K562 (cell line): ENCODE measurements at regions not wholly inside any gene's neighbourhood (a gene's known extent, or its start where the extent isn't known, plus 50 kb on each side); places are given as distances from the start of the nearest gene placed in this dataset.

Source experiments
- ATAC-seq: fragments of 200-7000 bp; cut with Tn5 transposase; 3 replicates; pipeline ENCODE4 v1.9.1; 2020; ENCODE audit warnings: moderate library complexity
- BruUV-seq: library from RNA; stranded (reverse); fragments of 400-500 nt; replicated peaks from 2 replicates; lab custom pipeline; 2021; lab: Mats Ljungman, UMichigan
- CTCF ChIA-PET: fragments of 300-600 bp; formaldehyde crosslinking; extraction: SDS; loops from one replicate; lab custom pipeline; 2021; ENCODE audit warnings: low intra/inter-chr PET ratio; lab: Yijun Ruan, JAX
- POLR2A ChIA-PET: fragments of 300-600, 350-650 bp; sonication (Branson Sonifier 250); formaldehyde crosslinking; extraction: SDS; loops from one replicate; lab custom pipeline; 2021; ENCODE audit warnings: antibody characterized with exemption, inconsistent platforms; lab: Yijun Ruan, JAX
- DNase-seq, 4 experiments: peaks; one replicate each; pipeline versions ENCODE4 v3.0.0 to v3.0.0-alpha.2; 2011 to 2018; ENCODE audit warnings: low spot score in 3 of 4, mixed read lengths in 3 of 4; ENCODE audit errors: extremely low read depth in 1 of 4
- FAIRE-seq: peaks from 2 replicates; lab custom pipeline; 2011; peaks lifted over from hg19 to GRCh38; lab: Jason Lieb, UNC
- H2AFZ ChIP-seq: 2 replicates; pipeline ENCODE4 v1.6.0; 2011; ENCODE audit warnings: low read depth, low read length, control low read depth, inconsistent platforms
- H3K27ac ChIP-seq: fragments of 200-600 bp; 3 replicates; pipeline ENCODE4 v1.8.0; 2011; ENCODE audit warnings: low read depth, mild to moderate bottlenecking, control low read depth, inconsistent platforms, low read length, moderate library complexity, mixed read lengths; ENCODE audit errors: extremely low read depth
- H3K27me3 ChIP-seq, 2 experiments: fragments of 300-600 bp in 1 of 2; 2 replicates in 1 of 2; 3 replicates in 1 of 2; pipeline versions ENCODE4 v1.6.0 to v1.8.0; 2011; ENCODE audit warnings: inconsistent platforms in 2 of 2, low read length in 2 of 2, mild to moderate bottlenecking in 1 of 2, mixed read lengths in 1 of 2, moderate library complexity in 1 of 2; ENCODE audit not compliant: control insufficient read depth in 2 of 2, insufficient read depth in 2 of 2
- H3K36me3 ChIP-seq: fragments of 300-600 bp; 3 replicates; pipeline ENCODE4 v1.8.0; 2011; ENCODE audit warnings: mild to moderate bottlenecking, low read length, inconsistent platforms; ENCODE audit not compliant: control insufficient read depth, insufficient read depth
- H3K4me1 ChIP-seq, 2 experiments: fragments of 200-600 bp in 1 of 2; replicated peaks in 1 of 2; 2 replicates in 1 of 2; 3 replicates in 1 of 2; pipeline versions ENCODE4 v1.5.1 to v1.8.0; 2011; ENCODE audit warnings: inconsistent platforms in 2 of 2, low read length in 2 of 2, mild to moderate bottlenecking in 1 of 2, mixed read lengths in 1 of 2, moderate library complexity in 1 of 2; ENCODE audit not compliant: control insufficient read depth in 2 of 2, insufficient read depth in 2 of 2
- H3K4me2 ChIP-seq: 2 replicates; pipeline ENCODE4 v1.6.1; 2011; ENCODE audit warnings: low read length, control low read depth, inconsistent platforms, mixed read lengths; ENCODE audit not compliant: insufficient read depth
- H3K4me3 ChIP-seq: fragments of 200-600 bp; sonication (generic), shearing (Covaris generic); 2 replicates; pipeline ENCODE4 v1.5.1; 2016; ENCODE audit warnings: control low read depth, inconsistent platforms
- H3K79me2 ChIP-seq: fragments of 200-600 bp; 3 replicates; pipeline ENCODE4 v1.8.0; 2011; ENCODE audit warnings: low read length, inconsistent platforms; ENCODE audit not compliant: control insufficient read depth, insufficient read depth
- H3K9ac ChIP-seq, 2 experiments: 2 replicates each; pipeline versions ENCODE4 v1.6.0 to v1.6.1; 2011; ENCODE audit warnings: low read depth in 2 of 2, low read length in 2 of 2, control low read depth in 1 of 2, inconsistent platforms in 1 of 2, mild to moderate bottlenecking in 1 of 2, mixed read lengths in 1 of 2; ENCODE audit not compliant: insufficient read depth in 1 of 2
- H3K9me1 ChIP-seq: one replicate; pipeline ENCODE4 v1.6.0; 2011; ENCODE audit warnings: inconsistent platforms, mild to moderate bottlenecking, low read length, moderate library complexity; ENCODE audit not compliant: control insufficient read depth, insufficient read depth
- H3K9me3 ChIP-seq: replicated peaks from 2 replicates; pipeline ENCODE4 v1.5.1; 2011; ENCODE audit warnings: low read depth, low read length, inconsistent platforms; ENCODE audit not compliant: control insufficient read depth, insufficient read depth
- H4K20me1 ChIP-seq: replicated peaks from 2 replicates; pipeline ENCODE4 v1.6.1; 2011; ENCODE audit warnings: low read length, inconsistent platforms, mixed read lengths; ENCODE audit not compliant: control insufficient read depth, insufficient read depth
- CXXC5 ChIP-seq: fragments of 250-450 bp; sonication (Bioruptor Pico); IDR thresholded peaks from 2 replicates; pipeline ENCODE4 v1.8.0; 2022; ENCODE audit warnings: inconsistent platforms, mild to moderate bottlenecking, moderate library complexity
- JUND ChIP-seq, 2 experiments: IDR thresholded peaks; 2 replicates in 1 of 2; 3 replicates in 1 of 2; pipeline ENCODE4 v1.6.1; 2011; ENCODE audit warnings: borderline replicate concordance in 2 of 2, low read depth in 2 of 2, low read length in 2 of 2, improper control_type of control experiment in 1 of 2, missing biosample characterization in 1 of 2, missing genetic modification characterization in 1 of 2, missing genetic modification reagents in 1 of 2
- MAFF ChIP-seq: IDR thresholded peaks from 2 replicates; pipeline ENCODE4 v1.6.1; 2012; ENCODE audit warnings: low read length, improper control_type of control experiment
- MAFG ChIP-seq: fragments of 450-650 bp; conservative IDR thresholded peaks from 2 replicates; pipeline ENCODE4 v1.6.1; 2016; ENCODE audit warnings: missing genetic modification characterization, missing compliant biosample characterization
- MAFK ChIP-seq: IDR thresholded peaks from 2 replicates; pipeline ENCODE4 v1.6.1; 2011; ENCODE audit warnings: low read length, improper control_type of control experiment
- SP2 ChIP-seq: IDR thresholded peaks from 2 replicates; pipeline ENCODE4 v1.6.1; 2011; ENCODE audit warnings: mild to moderate bottlenecking, low read depth, low read length, moderate library complexity; ENCODE audit not compliant: poor library complexity, severe bottlenecking; ENCODE audit errors: extremely low read depth
- TAF1 ChIP-seq: IDR thresholded peaks from 2 replicates; pipeline ENCODE4 v1.6.1; 2011; ENCODE audit warnings: mild to moderate bottlenecking, low read length, moderate library complexity; ENCODE audit not compliant: insufficient read depth, control insufficient read depth, severe bottlenecking; ENCODE audit errors: extremely low read depth
- TAF7 ChIP-seq: fragments of 450-650 bp; IDR thresholded peaks from 2 replicates; pipeline ENCODE4 v1.6.1; 2016; ENCODE audit warnings: missing genetic modification characterization, missing compliant biosample characterization
- ZNF316 ChIP-seq: fragments of 450-650 bp; IDR thresholded peaks from 2 replicates; pipeline ENCODE4 v1.6.1; 2016
- WGBS: fragments of 100-300 bp; shearing (Covaris generic); methylation state at CpG from one replicate; pipeline ENCODE4 v1.1.6; 2016; ENCODE audit warnings: low coverage, mixed read lengths; ENCODE audit not compliant: insufficient coverage; ENCODE audit errors: missing lambda C conversion rate; 5-methylcytosine and 5-hydroxymethylcytosine counted together
- in situ Hi-C: fragments of 300-500 bp; cut with MboI; formaldehyde crosslinking; loops from 4 replicates; pipeline ENCODE4 v1.15.0; 2018; ENCODE audit warnings: inconsistent platforms, mixed read lengths
- intact Hi-C: fragments of 100-400 bp; cut with micrococcal nuclease; formaldehyde crosslinking; loops from 2 replicates; pipeline ENCODE4 v1.14.2; 2022

GRCh38 chr20:55745840-55746239, 259.5 kb downstream of the CBLN4 start:
- H3K4me1 ChIP-seq = no peaks in the 10 kb centered on the region
- CTCF ChIA-PET = no interaction called here
- H3K9me1 ChIP-seq = no peaks in the 10 kb centered on the region
- no peaks in the 10 kb centered on the region for H3K27me3 ChIP-seq
- FAIRE-seq (no peak), DNase-seq (no peak), ATAC-seq (no peak)
- intact Hi-C loops = no loop called here
- H3K9ac ChIP-seq = no peak overlapping the region
- no peaks in the 10 kb centered on the region for H3K36me3 ChIP-seq
- no peak overlapping the region for H3K27ac ChIP-seq
- TF ChIP-seq TAF7 (no peak), TAF1 (no peak), ZNF316 (peak; percentile 41; the same call in 1 of the 2 replicates), JUND (IDR thresholded peaks at IDR 0.05; ENCODE audit: borderline replicate concordance, low read depth, low read length) (no peak), JUND (tag; IDR thresholded peaks at IDR 0.05; ENCODE audit: borderline replicate concordance, low read depth, low read length) (no peak), MAFK (peak; percentile 65; the same call in 1 of the 2 replicates), SP2 (no peak), CXXC5 (CRISPR knock-in tag) (no peak), MAFG (tag) (peak; percentile 33; the same call in 1 of the 2 replicates), MAFF (peak; percentile 74)
- no peak overlapping the region for H3K4me2 ChIP-seq
- no peaks in the 10 kb centered on the region for H3K79me2 ChIP-seq
- BruUV-seq = no TSS peak
- H4K20me1 ChIP-seq = no peaks in the 10 kb centered on the region
- POLR2A ChIA-PET = no interaction called here
- no peak overlapping the region for H3K4me3 ChIP-seq
- H2AFZ ChIP-seq = no peak overlapping the region
- in situ Hi-C loops = no loop called here
- WGBS = 0% methylated on average over 1 of the region's 1 CpG
- H3K9me3 ChIP-seq = no peaks in the 10 kb centered on the region
